HCT116 (cell line): ENCODE measurements at regions not wholly inside any gene's neighbourhood (a gene's known extent, or its start where the extent isn't known, plus 50 kb on each side); places are given as distances from the start of the nearest gene placed in this dataset.
"Not testable (repeated sequence)": the region's sequence is repeated elsewhere in the genome, so short reads cannot be mapped to it uniquely, and the experiment has no call there.

Experiments used
- ATAC-seq: fragments of 200-7000 bp; cut with Tn5 transposase; 2 replicates; pipeline ENCODE4 v1.9.1; 2020; ENCODE audit warnings: mild to moderate bottlenecking, moderate library complexity
- BruUV-seq: library from RNA; stranded (reverse); fragments of 400-500 nt; replicated peaks from 2 replicates; lab custom pipeline; 2021; lab: Mats Ljungman, UMichigan
- CTCF ChIA-PET: fragments of 300-600 bp; sonication (Branson Sonifier 250); formaldehyde crosslinking; loops from one replicate; lab custom pipeline; 2021; ENCODE audit warnings: antibody characterized with exemption; lab: Charles Lee
- POLR2A ChIA-PET: fragments of 300-600, 350-600 bp; sonication (Branson Sonifier 250); formaldehyde crosslinking; loops from one replicate; lab custom pipeline; 2021; ENCODE audit warnings: antibody characterized with exemption; lab: Charles Lee
- RAD21 ChIA-PET, 2 experiments: fragments of 300-600 bp; sonication (Branson Sonifier 250); formaldehyde crosslinking; loops; one replicate each; lab custom pipeline; 2023; ENCODE audit warnings: low total read pairs in 2 of 2; ENCODE audit not compliant: uncharacterized antibody in 2 of 2, unreplicated experiment in 2 of 2, low non-redundant PET in 1 of 2; lab: Charles Lee
- DNase-seq: peaks from one replicate; pipeline ENCODE4 v3.0.0-alpha.2; 2010; ENCODE audit warnings: low read depth, low spot score
- H2AFZ ChIP-seq: fragments of 200-600 bp; shearing (Covaris generic), sonication (generic); 2 replicates; pipeline ENCODE4 v1.6.1; 2017; ENCODE audit warnings: low read depth, mixed run types, mixed read lengths, antibody characterized with exemption, low read length; ENCODE audit not compliant: poor library complexity, severe bottlenecking
- H3K27ac ChIP-seq: 2 replicates; pipeline ENCODE4 v1.5.1; 2012; ENCODE audit warnings: low read depth, low read length
- H3K27me3 ChIP-seq: fragments of 200-600 bp; sonication (generic); 2 replicates; pipeline ENCODE4 v1.6.1; 2016; ENCODE audit warnings: mixed run types, low read length, mixed read lengths; ENCODE audit not compliant: insufficient read depth
- H3K36me3 ChIP-seq, 2 experiments: fragments of 200-500 bp in 1 of 2; fragments of 200-600 bp in 1 of 2; sonication (Bioruptor generic) in 1 of 2; sonication (generic) in 1 of 2; 2 replicates each; pipeline versions ENCODE4 v1.5.1 to v1.6.1; 2014 to 2016; ENCODE audit warnings: low read length in 2 of 2, inconsistent platforms in 1 of 2, mixed read lengths in 1 of 2, mixed run types in 1 of 2; ENCODE audit not compliant: insufficient read depth in 2 of 2, control insufficient read depth in 1 of 2
- H3K4me1 ChIP-seq, 2 experiments: fragments of 200-600 bp in 1 of 2; sonication (generic) in 1 of 2; 2 replicates each; pipeline versions ENCODE4 v1.5.1 to v1.6.1; 2012 to 2017; ENCODE audit warnings: low read length in 2 of 2, inconsistent platforms in 1 of 2, mild to moderate bottlenecking in 1 of 2, mixed read lengths in 1 of 2, mixed run types in 1 of 2, moderate library complexity in 1 of 2; ENCODE audit not compliant: insufficient read depth in 2 of 2, control insufficient read depth in 1 of 2
- H3K4me2 ChIP-seq: fragments of 200-600 bp; sonication (generic); 2 replicates; pipeline ENCODE4 v1.6.1; 2017; ENCODE audit warnings: mixed run types, low read length, mixed read lengths
- H3K4me3 ChIP-seq, 2 experiments: fragments of 200-600 bp in 1 of 2; sonication (generic) in 1 of 2; replicated peaks in 1 of 2; 2 replicates each; pipeline ENCODE4 v1.5.1; 2011 to 2016; ENCODE audit warnings: low read length in 2 of 2, control low read depth in 1 of 2, low read depth in 1 of 2, mild to moderate bottlenecking in 1 of 2, mixed read lengths in 1 of 2, mixed run types in 1 of 2
- H3K79me2 ChIP-seq: fragments of 200-600 bp; sonication (generic); 2 replicates; pipeline ENCODE4 v1.6.1; 2017; ENCODE audit warnings: mild to moderate bottlenecking, mixed run types, low read length, moderate library complexity, mixed read lengths; ENCODE audit not compliant: insufficient read depth
- H3K9ac ChIP-seq: fragments of 200-600 bp; sonication (generic); 2 replicates; pipeline ENCODE4 v1.6.1; 2016; ENCODE audit warnings: low read length, mixed read lengths
- H3K9me2 ChIP-seq: fragments of 200-600 bp; sonication (generic), shearing (Covaris generic); 2 replicates; pipeline ENCODE4 v1.6.1; 2017; ENCODE audit warnings: mixed run types, mild to moderate bottlenecking, moderate library complexity; ENCODE audit not compliant: insufficient read depth
- H3K9me3 ChIP-seq, 2 experiments: fragments of 200-500 bp in 1 of 2; fragments of 200-600 bp in 1 of 2; sonication (Bioruptor generic) in 1 of 2; sonication (generic) in 1 of 2; 2 replicates each; pipeline ENCODE4 v1.6.1; 2014 to 2017; ENCODE audit warnings: low read length in 2 of 2, mixed read lengths in 2 of 2, inconsistent platforms in 1 of 2, low read depth in 1 of 2, mild to moderate bottlenecking in 1 of 2, mixed run types in 1 of 2, moderate library complexity in 1 of 2; ENCODE audit not compliant: control insufficient read depth in 1 of 2, insufficient read depth in 1 of 2
- H4K20me1 ChIP-seq: fragments of 200-600 bp; sonication (generic), shearing (Covaris generic); 2 replicates; pipeline ENCODE4 v1.6.1; 2017; ENCODE audit warnings: mixed run types, mild to moderate bottlenecking, moderate library complexity; ENCODE audit not compliant: insufficient read depth
- intact Hi-C: fragments of 100-400 bp; cut with micrococcal nuclease; formaldehyde crosslinking; loops from 2 replicates; pipeline ENCODE4 v1.10.0; 2022

GRCh38 chrY:25396911-25397310 is 225.0 kb upstream of the CDY1 start:
- intact Hi-C loops, H3K9me3 ChIP-seq, H3K4me1 ChIP-seq, DNase-seq, H3K27me3 ChIP-seq, H3K36me3 ChIP-seq, RAD21 ChIA-PET, BruUV-seq, H4K20me1 ChIP-seq, H3K79me2 ChIP-seq, H3K9me2 ChIP-seq, H3K4me2 ChIP-seq, H3K4me3 ChIP-seq, ATAC-seq, H3K27ac ChIP-seq, H2AFZ ChIP-seq, CTCF ChIA-PET, POLR2A ChIA-PET, H3K9ac ChIP-seq: not testable (repeated sequence)

- H3K4me1 ChIP-seq, H3K9me3 ChIP-seq, CTCF ChIA-PET, BruUV-seq, H3K27me3 ChIP-seq, intact Hi-C loops, H2AFZ ChIP-seq, RAD21 ChIA-PET, H3K9ac ChIP-seq, H3K4me3 ChIP-seq, H3K79me2 ChIP-seq, DNase-seq, H3K9me2 ChIP-seq, H3K4me2 ChIP-seq, H4K20me1 ChIP-seq, POLR2A ChIA-PET, H3K36me3 ChIP-seq, H3K27ac ChIP-seq: not testable (repeated sequence)
- peak; percentile 88 for ATAC-seq
Measured at GRCh38 chrY:25399081-25399480, 222.8 kb upstream of the CDY1 start.

- H3K4me3 ChIP-seq, DNase-seq, H3K9me3 ChIP-seq, ATAC-seq, H3K9ac ChIP-seq, intact Hi-C loops, H3K79me2 ChIP-seq, H3K4me2 ChIP-seq, H3K9me2 ChIP-seq, H3K27me3 ChIP-seq, H3K4me1 ChIP-seq, POLR2A ChIA-PET, H4K20me1 ChIP-seq, H3K36me3 ChIP-seq, CTCF ChIA-PET, BruUV-seq, H2AFZ ChIP-seq, RAD21 ChIA-PET, H3K27ac ChIP-seq: not testable (repeated sequence)
Measured at GRCh38 chrY:25408327-25408726, 213.6 kb upstream of the CDY1 start.
